Stimulated activated CD4-positive, alpha-beta T cell treated with anti-CD3 and anti-CD28 coated beads, Interleukin-15, amount 100 ng/mL, for 48 hours (primary cell): ENCODE measurements at regions not wholly inside any gene's neighbourhood (a gene's known extent, or its start where the extent isn't known, plus 50 kb on each side); places are given as distances from the start of the nearest gene placed in this dataset.

Source experiments
- DNase-seq, 2 donors: peaks; one replicate each; pipeline ENCODE4 v3.0.0-alpha.2; 2020; ENCODE audit warnings: low read depth in 2 of 2

DNA sequence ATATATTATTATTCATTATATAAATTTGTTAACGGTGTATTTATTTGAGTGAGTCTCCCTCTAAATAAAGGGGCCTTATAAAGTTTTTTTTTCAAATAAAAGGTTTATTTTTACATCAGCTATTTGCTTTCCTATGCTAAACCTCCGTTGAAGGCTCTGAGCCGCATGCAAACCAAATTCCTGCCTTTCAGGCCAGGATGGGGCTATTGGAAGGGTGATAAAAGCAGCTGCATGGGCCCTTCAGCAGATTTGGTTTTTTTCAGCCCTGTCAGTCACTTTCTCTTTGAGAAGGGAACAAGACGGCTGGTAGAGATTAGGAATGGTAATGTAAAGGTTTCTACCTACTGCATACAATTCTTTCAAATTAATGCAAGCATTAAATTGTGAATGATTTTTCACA lies 244.2 kb downstream of the WNT5A start:
- DNase-seq: no peak

DNA sequence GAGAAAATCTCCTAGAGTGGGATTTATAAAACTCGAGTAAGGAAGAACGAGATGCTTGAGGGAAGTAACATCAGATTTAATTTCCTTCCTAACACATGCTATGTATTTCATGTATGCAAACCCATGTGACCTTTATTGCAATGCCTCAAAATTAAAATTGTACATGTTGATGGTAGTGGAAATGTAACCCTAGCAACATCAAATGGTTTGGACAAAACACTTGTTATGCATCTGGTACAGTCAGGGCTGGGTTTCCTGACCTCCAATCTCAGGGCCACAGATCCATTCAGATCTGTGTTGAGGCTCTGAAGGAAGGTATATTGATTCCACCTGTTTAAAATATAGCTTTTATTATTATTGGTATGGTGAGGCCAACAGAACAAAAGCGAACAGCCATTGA lies 246.0 kb downstream of the WNT5A start:
- no peak for DNase-seq

DNA sequence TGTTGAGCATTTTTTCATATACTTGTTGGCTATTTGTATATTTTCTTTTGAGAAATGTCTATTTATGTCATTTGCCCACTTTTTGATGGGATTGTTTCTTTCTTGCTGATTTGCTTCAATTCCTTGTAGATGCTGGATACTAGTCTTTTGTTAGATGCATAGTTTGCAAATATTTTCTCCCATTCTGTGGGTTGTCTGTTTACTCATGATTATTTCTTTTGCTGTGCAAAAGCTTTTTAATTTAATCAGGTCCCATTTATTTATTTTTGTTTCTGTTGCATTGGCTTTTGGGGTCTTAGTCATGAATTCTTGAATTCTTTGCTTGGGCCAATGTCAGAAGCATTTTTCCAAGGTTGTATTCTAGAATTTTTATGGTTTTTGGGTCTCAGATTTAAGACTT lies 251.7 kb downstream of the WNT5A start:
- DNase-seq: no peak

DNA sequence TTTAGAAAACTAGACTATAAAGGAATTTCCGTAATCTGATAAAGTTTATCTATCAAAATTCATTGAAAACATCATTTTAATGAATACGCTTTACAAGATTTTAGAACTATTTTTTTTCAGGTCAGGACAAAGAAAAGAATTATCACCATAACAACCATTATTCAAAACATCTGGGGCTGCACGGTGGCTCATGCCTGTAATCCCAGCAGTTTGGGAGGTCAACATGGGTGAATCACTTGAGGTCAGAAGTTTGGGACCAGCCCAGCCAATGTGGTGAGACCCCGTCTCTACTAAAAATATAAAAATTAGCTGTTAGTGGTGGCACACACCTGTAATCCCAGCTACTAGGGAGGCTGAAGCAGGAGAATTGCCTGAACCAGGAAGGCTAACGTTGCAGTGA lies 260.4 kb downstream of the WNT5A start:
- DNase-seq: no peak

DNA sequence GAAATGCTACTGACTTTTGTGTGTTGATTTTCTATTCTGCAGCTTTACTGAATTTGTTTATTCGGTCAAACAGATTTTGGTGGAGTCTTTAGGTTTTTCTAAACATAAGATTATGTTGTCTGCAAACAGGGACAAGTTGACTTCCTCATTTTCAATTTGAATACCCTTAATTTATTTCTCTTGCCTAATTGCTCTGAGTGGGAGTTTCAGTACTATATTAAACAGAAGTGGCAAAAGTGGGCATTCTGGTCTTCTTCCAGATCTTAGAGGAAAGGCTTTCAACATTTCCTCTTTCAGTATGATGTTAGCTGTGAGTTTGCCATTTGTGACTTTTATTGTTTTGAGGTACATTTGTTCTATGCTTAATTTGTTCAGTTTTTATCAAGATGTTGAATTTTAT lies 268.5 kb downstream of the WNT5A start:
- DNase-seq: no peak

DNA sequence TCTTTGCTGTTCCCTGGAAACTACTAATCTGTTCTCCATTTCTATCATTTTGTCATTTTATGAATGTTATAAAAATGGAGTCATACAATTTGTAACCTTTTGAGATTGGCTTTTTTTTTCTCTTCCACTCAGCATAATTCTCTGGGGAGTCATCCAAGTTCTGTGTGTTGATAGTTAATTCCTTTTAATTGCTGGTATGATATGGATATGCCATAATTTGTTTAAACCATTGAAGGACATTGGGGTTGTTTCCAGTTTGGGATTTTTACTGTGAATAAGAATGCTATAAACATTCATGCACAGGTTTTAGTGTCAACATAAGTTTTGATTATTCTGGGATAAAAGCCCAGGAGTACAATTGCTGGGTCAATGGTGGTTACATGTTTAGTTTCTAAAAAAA lies 279.4 kb downstream of the WNT5A start:
- DNase-seq: no peak

DNA sequence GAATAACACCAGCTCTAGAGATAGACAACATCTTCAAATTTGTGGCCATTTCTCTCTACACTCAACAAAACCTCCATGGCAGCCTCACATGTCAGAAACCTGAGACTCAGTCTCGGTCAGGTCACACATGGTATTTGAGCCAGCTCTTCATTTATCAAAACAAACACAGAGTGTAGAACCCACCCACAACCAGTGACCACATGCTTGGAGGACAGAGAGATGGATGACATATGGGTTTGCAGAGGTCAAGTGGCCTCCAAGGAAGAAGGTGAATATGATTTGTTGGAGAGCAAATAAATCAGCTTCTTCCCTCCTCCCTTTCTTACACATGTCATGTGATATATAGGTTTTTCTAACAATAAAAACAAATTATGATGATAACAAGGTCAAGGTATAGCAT lies 278.1 kb upstream of the LRTM1 start:
- no peak for DNase-seq

DNA sequence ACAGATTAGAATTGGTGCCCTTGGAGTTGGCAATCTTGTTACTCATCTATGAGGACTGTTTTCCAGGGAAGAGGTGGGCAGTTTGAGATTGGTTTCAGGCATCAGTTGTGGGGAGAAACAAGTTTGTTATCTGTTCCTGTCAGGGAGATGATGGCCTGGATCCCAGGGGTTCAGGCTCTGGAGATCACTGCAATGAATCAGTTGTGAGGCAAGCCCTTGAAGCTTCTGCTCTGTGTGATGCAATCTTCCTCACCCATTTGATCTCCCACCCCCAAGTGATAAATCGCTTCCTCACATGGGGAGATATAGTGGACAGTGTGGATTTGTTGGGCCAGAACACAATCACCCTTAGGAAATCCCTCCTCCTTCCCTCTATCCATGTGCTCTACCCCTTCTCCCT lies 276.6 kb upstream of the LRTM1 start:
- no peak for DNase-seq

DNA sequence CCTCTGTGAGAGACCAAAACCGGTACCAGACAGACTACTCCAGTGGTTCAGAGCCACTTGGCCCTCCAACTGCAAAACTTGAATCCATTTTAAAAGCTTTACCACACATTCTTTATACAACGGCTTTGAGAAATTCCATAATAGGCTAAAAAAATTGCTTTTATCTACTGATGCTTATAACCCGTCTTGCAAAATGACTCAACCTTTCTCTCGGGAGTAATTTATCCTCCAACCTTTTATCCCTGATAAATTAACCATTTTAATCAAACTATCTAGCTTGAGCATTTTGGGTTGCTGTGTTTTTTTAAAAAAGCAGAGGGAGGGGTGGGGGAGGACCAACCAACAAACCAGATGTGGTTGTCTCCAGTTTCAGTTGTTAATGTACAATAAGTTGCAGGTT lies 275.7 kb upstream of the LRTM1 start:
- DNase-seq: no peak

DNA sequence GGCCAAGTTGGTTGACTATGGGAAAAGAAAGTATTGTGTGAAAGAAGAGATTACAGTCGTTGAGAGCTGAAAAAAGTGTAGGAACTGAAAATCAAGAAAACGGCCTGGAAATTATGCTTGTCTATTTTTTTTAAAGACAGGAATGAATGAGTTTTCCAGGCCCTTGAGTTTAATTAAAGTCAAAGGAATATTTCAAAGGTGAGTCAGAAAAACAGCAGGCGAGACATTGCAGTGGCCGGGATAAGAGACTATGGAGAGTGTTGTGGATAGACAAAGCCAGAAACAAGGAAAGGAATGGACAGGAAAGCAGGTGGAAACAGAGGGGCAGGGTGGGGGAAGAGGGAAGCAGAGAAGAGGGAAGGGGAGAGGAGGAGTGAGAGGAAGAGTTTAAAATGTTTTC lies 275.1 kb upstream of the LRTM1 start:
- no peak for DNase-seq

DNA sequence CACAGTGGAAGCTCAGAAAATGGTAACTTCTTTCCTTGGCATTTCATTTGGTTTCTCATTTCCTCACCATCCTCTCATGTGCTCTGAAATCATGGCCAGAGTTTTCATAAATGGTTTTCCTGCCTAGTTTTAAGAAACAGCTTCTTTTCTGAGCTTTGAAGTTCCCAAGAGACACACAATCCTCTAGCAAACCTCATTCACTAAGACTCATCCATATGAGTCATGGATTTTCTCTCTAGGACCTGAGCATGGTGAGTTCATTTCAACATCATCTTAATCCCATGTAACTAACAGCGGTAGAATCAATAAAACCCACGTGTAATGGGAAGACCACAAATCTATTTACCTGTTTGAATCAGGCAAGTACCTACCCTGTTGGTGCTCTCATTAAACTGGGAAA lies 274.5 kb upstream of the LRTM1 start:
- no peak for DNase-seq

DNA sequence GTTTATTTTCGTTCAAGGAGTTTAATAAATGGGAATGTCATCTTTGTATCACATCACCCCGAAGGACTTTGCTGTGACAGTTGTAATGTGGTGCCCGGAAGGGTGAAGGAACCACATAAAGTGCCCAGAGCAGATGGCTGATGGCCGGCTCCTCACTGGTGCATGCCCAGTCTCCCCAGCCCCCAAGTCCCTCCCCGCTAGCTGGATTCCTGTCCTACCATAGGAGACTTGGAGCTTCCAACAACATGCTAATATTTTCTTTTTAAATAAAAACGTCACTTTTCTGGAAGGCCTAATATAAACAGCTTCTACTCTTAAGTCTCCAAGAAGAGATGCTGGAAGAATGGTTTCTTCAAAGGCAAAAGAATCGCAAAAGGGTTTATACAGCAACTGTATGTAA lies 273.9 kb upstream of the LRTM1 start:
- no peak for DNase-seq

DNA sequence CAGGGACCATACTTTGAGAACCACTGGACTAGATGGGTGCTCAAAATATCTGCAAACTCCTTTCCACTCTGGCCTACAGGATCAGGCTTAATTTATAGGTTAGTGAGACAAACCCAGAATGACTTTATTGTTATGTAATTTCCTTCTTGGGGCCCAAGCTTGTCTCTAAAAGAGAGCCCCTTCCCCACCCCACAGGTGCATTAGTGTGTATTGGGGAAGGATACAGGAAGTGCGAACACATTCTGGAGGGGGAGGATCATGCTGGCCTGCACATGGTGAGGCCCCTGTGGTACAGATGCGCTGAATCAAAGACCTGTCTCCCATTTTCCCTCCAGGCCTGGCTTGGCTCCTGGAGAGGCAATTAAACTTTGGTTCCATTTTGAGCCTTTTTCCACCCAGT lies 273.0 kb upstream of the LRTM1 start:
- no peak for DNase-seq

DNA sequence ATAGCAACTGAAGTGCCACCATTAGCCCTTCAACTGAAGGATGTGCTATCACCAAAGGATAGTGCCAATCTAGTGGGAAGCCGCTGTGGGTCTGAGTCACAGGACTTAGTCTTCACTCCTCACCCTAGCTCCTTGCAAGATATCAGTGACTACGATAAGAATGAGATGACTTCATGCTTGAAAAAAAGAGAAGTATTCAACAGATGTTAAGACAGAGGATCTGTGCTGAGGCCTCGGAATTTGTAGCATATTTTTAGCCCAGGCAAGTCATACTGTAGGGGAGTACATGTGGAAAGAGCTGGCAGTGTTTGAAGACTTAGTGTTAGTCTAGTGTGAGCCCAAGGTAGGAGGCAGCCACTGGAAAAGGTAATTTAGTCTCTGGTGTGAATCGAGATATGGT lies 270.7 kb upstream of the LRTM1 start:
- DNase-seq: no peak

DNA sequence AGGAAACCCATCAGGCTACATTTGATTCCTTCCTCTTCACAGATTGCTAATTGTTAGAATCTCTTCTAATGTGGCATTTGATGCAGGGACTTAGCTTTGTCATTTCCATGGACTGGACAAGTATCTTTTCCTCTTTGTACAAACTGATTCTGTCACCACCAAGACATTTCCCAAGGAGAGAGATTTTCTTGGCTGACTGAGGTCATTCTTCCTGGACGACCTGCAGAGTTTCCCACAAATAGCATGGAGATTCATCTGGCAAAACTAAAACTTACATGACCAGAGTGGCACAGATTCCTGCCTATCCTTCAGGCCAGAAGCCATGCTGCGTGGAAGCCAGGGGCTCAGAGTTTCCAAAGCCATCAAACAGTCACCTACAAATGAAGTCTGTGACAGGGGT lies 269.2 kb upstream of the LRTM1 start:
- DNase-seq: no peak

DNA sequence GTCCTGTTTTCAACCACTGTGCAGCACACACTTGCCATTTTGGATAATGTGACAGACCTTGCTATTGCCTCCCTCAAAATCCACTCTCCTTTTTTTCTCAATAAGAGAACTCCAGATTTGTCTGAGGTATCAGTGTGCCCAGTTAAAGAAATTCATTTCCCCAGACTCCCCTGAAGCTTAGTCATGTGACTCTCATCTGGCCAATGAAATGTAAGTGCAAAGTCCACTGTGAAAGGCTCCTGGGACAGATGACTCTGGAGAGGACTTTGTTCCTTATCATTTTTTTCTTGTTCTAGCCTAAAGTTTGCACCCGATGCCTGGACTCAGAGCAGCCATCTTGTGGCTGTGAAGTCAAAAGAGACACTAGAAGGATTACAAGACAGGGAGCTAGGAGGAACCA lies 268.6 kb upstream of the LRTM1 start:
- DNase-seq: no peak

DNA sequence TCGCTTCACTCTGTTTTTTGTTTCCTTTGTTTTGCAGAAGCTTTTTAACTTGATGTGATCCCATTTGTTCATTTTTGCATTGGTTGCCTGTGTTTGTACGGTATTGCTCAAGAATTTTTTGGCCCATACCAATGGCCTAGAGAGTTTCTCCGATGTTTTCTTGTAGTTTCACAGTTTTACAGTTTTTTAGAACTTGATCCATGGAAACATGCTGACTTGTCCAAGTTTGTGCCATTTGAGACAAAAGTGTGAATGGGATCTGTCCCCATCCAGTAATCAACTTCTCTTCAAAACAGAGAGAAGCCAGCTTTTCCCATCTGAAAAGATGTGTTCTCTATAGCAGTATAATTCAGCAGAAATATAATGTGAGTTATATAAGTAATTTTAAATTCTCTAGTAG lies 266.5 kb upstream of the LRTM1 start:
- no peak for DNase-seq

DNA sequence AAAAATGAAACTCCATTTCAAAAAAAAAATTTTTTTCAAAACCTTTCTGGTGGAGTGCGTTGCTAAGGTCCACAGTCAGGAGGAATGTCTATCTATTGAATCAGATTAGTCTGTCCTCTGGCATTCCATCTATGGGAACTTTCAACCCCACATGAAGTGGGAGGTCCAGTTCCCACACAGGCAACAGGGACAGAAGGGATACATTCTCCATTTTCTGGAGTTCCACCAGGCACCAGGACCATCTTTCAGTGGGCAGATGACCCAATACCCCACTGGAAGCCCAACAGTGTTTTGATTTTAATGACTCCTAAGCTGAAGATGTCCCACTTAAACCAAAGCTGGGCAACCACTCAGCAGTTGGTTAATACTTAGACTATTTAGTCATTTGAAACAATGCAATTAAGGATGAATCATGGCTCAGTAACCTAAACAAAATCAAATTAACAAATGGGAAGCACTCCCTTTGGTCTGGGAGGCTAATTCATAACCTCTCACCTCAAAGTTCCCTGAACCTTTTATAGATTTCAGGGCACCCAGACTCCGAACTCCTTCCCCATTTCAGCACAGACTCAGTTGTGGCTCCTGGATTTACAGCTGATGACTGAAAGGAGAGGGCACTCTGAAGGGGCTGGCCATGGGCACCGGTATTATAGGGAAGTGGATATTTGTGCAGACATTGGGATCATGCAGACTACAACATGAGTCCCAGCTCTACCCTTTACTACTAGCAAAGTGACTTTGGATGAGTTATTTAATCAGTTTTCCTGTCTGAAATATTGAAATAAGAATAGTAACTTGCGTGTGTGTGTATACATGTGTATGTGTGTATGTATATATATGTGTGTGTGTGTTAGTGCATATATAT lies 264.3 kb upstream of the LRTM1 start:
- DNase-seq: no peak

DNA sequence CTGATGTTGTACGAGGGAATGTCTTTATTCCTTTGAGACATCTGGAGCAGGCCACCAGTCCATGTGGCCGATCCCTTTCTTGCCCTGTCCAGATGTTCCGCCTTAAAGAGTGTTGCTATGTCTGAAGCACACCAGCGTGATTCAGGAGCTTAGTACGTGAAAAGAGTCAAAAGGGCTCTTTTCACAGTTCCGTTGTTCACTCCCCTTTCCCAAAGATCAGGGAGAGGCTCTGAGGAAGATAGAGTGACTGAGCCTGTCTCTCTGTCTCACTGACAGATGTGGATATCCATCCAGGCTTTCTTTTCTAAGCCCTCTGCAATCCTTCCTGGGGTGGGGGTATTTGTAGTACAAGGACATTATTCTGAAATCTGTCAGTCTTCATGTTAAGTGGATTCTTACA lies 262.5 kb upstream of the LRTM1 start:
- DNase-seq: no peak

DNA sequence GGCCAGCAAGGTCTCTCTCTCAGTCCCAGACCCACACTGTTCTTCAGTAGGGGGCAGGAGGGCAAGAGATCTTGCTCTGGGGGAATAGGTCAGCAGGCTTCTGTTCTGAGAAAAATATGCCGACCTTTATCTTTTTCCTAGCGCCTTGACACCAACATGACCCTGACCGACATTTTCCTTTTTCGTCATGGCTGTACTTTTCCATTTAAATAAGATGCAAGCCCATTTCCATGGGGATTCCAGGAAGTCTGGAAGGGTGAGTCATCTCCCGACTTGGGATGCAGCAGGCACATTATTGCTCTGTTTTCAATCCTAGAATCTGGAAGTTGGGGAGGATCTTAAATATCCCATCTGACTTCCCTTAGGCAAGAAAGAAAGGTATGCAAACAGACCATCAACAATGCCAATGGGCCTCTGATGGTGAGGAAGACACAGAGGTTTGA lies 261.5 kb upstream of the LRTM1 start:
- DNase-seq: no peak

DNA sequence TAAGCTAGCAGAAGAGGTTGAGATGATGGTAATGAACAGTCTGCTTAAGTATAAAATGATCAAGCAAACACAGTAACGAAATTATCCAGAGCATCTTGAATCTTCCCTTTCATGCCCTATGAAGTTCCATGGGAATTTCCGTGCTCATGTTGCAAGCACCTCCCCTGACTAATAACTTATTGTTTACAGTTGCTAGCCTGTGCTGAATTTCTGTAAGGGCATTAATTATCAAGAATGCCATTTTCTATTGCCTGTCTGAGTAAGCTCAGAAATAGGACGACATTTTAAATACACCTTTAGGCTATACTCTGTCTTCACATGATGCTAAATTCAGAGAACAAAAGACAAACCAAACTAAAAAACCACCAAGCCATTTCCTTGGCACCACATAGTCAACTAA lies 257.5 kb upstream of the LRTM1 start:
- DNase-seq: no peak

DNA sequence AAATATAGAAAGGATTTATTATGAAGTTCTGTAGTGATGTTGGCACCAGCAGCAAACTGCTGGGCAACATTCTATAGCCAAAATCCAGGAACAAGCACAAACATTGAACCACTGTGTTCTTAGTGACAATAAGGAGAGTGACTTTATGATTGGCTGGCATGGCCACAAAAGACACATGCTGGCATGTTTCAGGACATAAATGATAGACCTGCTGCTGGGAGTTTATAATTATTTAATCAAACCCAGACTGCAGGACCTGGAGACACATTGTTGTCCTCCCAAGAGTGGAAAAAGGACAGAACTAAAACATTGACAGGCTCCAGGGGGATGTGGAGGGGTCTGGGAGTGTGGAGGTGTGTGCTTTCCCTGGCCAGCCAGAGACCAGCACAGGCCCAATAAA lies 255.3 kb upstream of the LRTM1 start:
- no peak for DNase-seq

DNA sequence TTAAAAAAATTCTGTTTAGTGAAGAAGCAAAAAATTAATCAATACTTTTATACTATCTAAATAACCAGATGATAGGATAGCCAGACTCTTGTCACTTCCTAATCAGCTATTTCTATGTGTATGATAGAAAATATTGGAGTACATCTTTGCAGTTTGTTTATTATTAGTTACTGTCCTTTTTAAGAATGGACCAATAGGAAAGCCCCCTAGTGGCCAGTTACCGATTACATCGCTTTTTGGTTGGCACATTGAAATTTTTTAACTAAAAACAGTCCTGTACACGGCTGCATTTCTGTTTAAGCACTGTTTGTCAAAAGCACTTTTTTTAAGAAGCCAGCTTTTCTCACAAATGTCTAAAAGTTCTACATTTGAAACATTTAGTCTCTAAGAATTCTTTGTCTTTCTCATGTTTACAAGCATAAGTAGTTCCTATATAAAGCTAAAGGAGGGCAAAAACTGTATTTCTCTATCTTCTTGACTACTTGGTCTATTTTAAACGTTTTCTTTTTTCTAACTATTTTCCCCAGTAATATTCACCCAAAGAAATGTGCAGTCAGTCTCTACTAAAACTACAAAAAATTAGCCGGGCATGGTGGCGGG lies 253.2 kb upstream of the LRTM1 start:
- peak in 1 of 2 donors; percentile 1 for DNase-seq

DNA sequence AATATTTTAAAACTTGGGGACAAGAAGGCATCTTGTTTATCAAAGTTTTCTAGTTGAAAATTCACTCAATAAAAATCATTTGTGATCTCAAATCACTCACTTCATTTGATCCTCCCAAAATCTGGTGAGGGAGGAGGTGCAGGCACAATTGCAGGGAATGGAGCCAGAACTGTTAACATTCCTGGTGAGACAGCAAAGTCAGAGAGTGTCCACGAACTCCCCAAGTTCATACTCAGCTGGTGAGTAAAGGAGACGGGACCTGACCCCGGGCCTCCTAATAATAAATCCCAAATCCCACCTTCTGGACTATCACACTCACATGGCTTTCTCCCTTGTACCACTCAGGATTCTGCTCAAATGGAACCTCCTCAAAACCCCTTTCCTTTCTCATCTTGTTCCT lies 252.3 kb upstream of the LRTM1 start:
- no peak for DNase-seq
